ENCODE measurements at regions not wholly inside any gene's neighbourhood (a gene's known extent, or its start where the extent isn't known, plus 50 kb on each side); places are given as distances from the start of the nearest gene placed in this dataset.

DNA sequence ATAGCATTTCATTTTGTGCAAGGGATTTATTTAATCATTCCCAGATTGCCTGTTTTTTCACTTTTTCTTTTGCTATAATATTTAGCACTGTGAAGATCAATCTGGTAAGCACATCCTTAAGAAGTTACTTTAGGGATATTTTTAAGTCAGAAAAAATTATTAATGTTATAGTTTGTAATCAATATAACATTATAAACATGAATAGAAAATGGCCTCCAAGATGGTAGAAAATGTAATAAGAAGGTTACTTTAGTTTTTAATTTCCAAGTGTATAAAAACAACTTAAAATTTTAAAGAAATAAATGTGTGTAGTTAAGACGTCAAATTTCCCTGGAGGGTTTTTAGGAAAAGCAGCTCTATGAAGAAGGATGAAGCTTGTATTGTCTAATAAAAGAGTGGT, 81.9 kb upstream of the SERPINE2 start:
- TF ChIP-seq, protein P1, sequence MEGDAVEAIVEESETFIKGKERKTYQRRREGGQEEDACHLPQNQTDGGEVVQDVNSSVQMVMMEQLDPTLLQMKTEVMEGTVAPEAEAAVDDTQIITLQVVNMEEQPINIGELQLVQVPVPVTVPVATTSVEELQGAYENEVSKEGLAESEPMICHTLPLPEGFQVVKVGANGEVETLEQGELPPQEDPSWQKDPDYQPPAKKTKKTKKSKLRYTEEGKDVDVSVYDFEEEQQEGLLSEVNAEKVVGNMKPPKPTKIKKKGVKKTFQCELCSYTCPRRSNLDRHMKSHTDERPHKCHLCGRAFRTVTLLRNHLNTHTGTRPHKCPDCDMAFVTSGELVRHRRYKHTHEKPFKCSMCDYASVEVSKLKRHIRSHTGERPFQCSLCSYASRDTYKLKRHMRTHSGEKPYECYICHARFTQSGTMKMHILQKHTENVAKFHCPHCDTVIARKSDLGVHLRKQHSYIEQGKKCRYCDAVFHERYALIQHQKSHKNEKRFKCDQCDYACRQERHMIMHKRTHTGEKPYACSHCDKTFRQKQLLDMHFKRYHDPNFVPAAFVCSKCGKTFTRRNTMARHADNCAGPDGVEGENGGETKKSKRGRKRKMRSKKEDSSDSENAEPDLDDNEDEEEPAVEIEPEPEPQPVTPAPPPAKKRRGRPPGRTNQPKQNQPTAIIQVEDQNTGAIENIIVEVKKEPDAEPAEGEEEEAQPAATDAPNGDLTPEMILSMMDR (conservative IDR thresholded peaks at IDR 0.05; ENCODE audit: low read length), result no peak
- no peak for TF ChIP-seq EZH2phosphoT487 (IDR thresholded peaks at IDR 0.05; ENCODE audit: borderline replicate concordance, low read depth, low read length)

All from OCI-LY7 (cell line).